Esophagus muscularis mucosa (tissue), 4 donors: ENCODE measurements at regions not wholly inside any gene's neighbourhood (a gene's known extent, or its start where the extent isn't known, plus 50 kb on each side); places are given as distances from the start of the nearest gene placed in this dataset.

Experiments used
- EP300 ChIP-seq: sonication (generic); formaldehyde crosslinking; IDR thresholded peaks from one replicate; pipeline ENCODE4 v1.6.1; 2017; ENCODE audit warnings: antibody characterized with exemption
- POLR2A ChIP-seq: fragments of 450-650 bp; IDR thresholded peaks from one replicate; pipeline ENCODE4 v1.6.1; 2017; ENCODE audit warnings: antibody characterized with exemption, moderate library complexity, mild to moderate bottlenecking, low read depth
- POLR2AphosphoS5 ChIP-seq, 2 donors: sonication (generic); formaldehyde crosslinking; IDR thresholded peaks; one replicate each; pipeline ENCODE4 v1.6.1; 2017; ENCODE audit warnings: antibody characterized with exemption in 2 of 2
- TF ChIP-seq, protein P1 (sequence below), 3 experiments: fragments of 200-600 bp in 2 of 3; fragments of 450-650 bp in 1 of 3; sonication (generic) in 2 of 3; IDR thresholded peaks; one replicate each; pipeline ENCODE4 v1.5.1; 2017 to 2019; ENCODE audit warnings: antibody characterized with exemption in 3 of 3, mild to moderate bottlenecking in 2 of 3, moderate library complexity in 1 of 3

- TF ChIP-seq, protein P1, sequence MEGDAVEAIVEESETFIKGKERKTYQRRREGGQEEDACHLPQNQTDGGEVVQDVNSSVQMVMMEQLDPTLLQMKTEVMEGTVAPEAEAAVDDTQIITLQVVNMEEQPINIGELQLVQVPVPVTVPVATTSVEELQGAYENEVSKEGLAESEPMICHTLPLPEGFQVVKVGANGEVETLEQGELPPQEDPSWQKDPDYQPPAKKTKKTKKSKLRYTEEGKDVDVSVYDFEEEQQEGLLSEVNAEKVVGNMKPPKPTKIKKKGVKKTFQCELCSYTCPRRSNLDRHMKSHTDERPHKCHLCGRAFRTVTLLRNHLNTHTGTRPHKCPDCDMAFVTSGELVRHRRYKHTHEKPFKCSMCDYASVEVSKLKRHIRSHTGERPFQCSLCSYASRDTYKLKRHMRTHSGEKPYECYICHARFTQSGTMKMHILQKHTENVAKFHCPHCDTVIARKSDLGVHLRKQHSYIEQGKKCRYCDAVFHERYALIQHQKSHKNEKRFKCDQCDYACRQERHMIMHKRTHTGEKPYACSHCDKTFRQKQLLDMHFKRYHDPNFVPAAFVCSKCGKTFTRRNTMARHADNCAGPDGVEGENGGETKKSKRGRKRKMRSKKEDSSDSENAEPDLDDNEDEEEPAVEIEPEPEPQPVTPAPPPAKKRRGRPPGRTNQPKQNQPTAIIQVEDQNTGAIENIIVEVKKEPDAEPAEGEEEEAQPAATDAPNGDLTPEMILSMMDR (IDR thresholded peaks at IDR 0.05): no peak
- TF ChIP-seq POLR2AphosphoS5 (IDR thresholded peaks at IDR 0.05) (no peak), POLR2A (no peak), EP300 (no peak)
These were observed 165.5 kb downstream of the KIF26A start for GRCh38 chr14:104303705-104304425.
